ENCODE measurements at regions not wholly inside any gene's neighbourhood (a gene's known extent, or its start where the extent isn't known, plus 50 kb on each side); places are given as distances from the start of the nearest gene placed in this dataset.

DNA sequence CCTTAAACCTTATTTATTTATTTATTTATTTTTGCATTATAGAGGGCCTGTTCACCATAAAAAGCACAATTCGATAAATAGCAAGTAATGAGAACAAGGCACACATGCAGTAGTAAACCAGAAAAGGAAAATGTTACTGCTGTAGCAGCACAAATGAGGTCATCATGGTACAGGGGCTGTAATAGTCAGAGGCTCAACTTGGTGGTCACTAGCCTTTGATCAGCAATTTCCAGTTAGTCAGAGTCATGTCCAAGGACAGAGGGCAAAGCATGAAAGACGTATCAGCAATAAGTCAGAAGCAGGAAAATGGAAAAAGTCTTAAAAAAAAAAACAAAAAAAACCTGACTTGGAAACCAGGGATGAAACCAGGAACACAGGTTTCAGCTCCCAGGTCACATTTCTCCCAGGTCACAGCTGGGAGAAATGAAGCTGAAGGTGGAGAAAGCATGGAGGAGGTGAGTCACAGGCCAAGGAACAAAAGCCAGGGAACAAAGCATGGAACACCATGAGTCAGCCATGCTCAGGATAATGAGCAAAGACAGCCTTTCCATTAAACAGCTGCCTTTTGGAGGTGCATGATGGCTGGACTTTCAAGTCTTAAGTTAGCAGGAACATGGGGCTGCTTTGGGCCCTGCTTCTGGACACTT lies 556.3 kb downstream of the LTN1 start:
- Mint-ChIP-seq H3K4me1 (ENCODE audit: insufficient read depth, unreplicated experiment) (peaks cover 18% of the 10 kb centered on the region), H3K27me3 (ENCODE audit: insufficient read depth, unreplicated experiment) (no peaks in the 10 kb centered on the region), H3K36me3 (ENCODE audit: insufficient read depth, unreplicated experiment) (no peaks in the 10 kb centered on the region), H3K9me3 (ENCODE audit: unreplicated experiment) (no peaks in the 10 kb centered on the region), H3K27ac (ENCODE audit: low read depth, unreplicated experiment) (peak overlapping the region; percentile 68), H3K4me3 (ENCODE audit: unreplicated experiment) (no peak overlapping the region)
- BruUV-seq (replicated peaks) = no TSS peak
- TF ChIP-seq, protein P1, sequence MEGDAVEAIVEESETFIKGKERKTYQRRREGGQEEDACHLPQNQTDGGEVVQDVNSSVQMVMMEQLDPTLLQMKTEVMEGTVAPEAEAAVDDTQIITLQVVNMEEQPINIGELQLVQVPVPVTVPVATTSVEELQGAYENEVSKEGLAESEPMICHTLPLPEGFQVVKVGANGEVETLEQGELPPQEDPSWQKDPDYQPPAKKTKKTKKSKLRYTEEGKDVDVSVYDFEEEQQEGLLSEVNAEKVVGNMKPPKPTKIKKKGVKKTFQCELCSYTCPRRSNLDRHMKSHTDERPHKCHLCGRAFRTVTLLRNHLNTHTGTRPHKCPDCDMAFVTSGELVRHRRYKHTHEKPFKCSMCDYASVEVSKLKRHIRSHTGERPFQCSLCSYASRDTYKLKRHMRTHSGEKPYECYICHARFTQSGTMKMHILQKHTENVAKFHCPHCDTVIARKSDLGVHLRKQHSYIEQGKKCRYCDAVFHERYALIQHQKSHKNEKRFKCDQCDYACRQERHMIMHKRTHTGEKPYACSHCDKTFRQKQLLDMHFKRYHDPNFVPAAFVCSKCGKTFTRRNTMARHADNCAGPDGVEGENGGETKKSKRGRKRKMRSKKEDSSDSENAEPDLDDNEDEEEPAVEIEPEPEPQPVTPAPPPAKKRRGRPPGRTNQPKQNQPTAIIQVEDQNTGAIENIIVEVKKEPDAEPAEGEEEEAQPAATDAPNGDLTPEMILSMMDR (IDR thresholded peaks at IDR 0.05; ENCODE audit: unreplicated experiment) = no peak
- CTCF ChIA-PET = interaction anchor here (0.6 kb wide), 2 partner anchors 213 to 802 kb away, joined by 3 read pairs; no protein-coding TSS in a partner anchor
- POLR2A ChIA-PET = interaction anchor here (0.6 to 1.3 kb wide), 2 partner anchors 42 to 171 kb away, joined by 3 to 4 read pairs; no protein-coding TSS in a partner anchor
- intact Hi-C loops (cut with micrococcal nuclease) = no loop called here
- peak; percentile 84 for DNase-seq (ENCODE audit: unreplicated experiment)

DNA sequence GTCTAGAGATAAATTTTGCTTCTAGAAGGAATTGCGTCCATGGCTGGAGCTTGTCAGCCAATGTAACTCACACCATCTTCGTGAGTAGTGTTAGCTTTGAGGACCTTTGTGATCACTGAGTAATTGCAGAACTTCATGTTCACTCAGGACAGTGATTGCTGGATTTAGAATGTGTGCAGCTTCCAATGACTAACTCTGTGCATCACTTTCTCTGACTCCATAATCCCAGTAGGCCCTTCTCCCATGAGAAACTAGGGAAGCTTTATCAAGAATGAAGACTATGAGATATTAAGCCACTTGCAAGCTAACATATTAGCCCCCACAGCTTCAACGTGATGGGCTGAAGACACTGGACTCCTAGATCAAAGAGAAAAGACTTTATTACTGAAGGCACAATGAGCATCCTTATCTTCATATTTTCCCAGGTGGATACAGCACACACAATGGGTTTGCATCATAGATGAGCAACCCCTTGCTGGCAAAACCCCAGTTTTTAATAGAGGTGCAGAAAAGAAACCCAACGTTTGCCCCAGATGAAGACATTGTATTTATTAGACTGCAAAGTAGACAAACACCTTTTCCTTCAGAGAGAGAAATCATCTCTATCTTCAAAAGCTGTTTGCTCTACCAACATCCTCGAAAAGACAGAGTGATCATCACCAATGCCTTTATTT lies 561.0 kb downstream of the LTN1 start:
- H3K27me3 Mint-ChIP-seq (ENCODE audit: insufficient read depth, unreplicated experiment) = no peaks in the 10 kb centered on the region
- ChIA-PET CTCF (interaction anchor here (0.6 to 1.2 kb wide), 4 partner anchors 85 to 1660 kb away, joined by 3 to 4 read pairs (median 4); no protein-coding TSS in a partner anchor), POLR2A (interaction anchor here (0.8 to 1.2 kb wide), 2 partner anchors 10 to 11 kb away, joined by 3 read pairs; no protein-coding TSS in a partner anchor)
- H3K9me3 Mint-ChIP-seq (ENCODE audit: unreplicated experiment) = peaks cover 8% of the 10 kb centered on the region
- no peak overlapping the region for H3K27ac Mint-ChIP-seq (ENCODE audit: low read depth, unreplicated experiment)
- intact Hi-C loops (cut with micrococcal nuclease) = no loop called here
- H3K36me3 Mint-ChIP-seq (ENCODE audit: insufficient read depth, unreplicated experiment) = no peaks in the 10 kb centered on the region
- BruUV-seq (replicated peaks) = no TSS peak
- H3K4me3 Mint-ChIP-seq (ENCODE audit: unreplicated experiment) = no peak overlapping the region
- peaks cover 23% of the 10 kb centered on the region for H3K4me1 Mint-ChIP-seq (ENCODE audit: insufficient read depth, unreplicated experiment)
- TF ChIP-seq, protein P1 (IDR thresholded peaks at IDR 0.05; ENCODE audit: unreplicated experiment) = no peak
- DNase-seq (ENCODE audit: unreplicated experiment) = no peak

DNA sequence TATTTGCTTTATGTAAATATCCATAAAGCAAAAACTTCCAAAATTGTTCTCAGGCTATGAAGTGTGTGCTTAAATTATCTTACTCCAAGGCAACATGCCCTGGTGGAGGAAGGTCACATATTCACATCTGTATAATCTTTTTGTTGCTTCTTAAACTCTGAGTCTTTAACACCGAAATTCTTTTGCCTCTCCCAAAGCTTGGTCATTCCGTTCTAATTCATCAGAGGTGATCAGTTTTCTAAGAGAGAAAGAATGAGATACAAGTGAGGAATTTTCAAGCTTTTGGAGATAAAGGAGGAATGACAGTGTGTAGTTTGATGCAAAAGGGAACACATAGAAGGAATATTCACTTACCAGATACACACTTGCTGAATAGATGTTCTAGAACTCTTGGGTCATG lies 561.7 kb downstream of the LTN1 start:
- H3K9me3 Mint-ChIP-seq (ENCODE audit: unreplicated experiment) = peaks cover 8% of the 10 kb centered on the region
- ChIA-PET POLR2A (interaction anchor here (1.2 kb wide), 1 partner anchor 9 kb away, joined by 3 read pairs; no protein-coding TSS in a partner anchor), CTCF (no interaction called here)
- H3K27me3 Mint-ChIP-seq (ENCODE audit: insufficient read depth, unreplicated experiment) = no peaks in the 10 kb centered on the region
- intact Hi-C loops (cut with micrococcal nuclease) = no loop called here
- no peak for DNase-seq (ENCODE audit: unreplicated experiment)
- no peaks in the 10 kb centered on the region for H3K36me3 Mint-ChIP-seq (ENCODE audit: insufficient read depth, unreplicated experiment)
- no peak overlapping the region for H3K4me3 Mint-ChIP-seq (ENCODE audit: unreplicated experiment)
- BruUV-seq (replicated peaks) = no TSS peak
- H3K27ac Mint-ChIP-seq (ENCODE audit: low read depth, unreplicated experiment) = no peak overlapping the region
- TF ChIP-seq, protein P1 (IDR thresholded peaks at IDR 0.05; ENCODE audit: unreplicated experiment) = no peak
- H3K4me1 Mint-ChIP-seq (ENCODE audit: insufficient read depth, unreplicated experiment) = peaks cover 17% of the 10 kb centered on the region

DNA sequence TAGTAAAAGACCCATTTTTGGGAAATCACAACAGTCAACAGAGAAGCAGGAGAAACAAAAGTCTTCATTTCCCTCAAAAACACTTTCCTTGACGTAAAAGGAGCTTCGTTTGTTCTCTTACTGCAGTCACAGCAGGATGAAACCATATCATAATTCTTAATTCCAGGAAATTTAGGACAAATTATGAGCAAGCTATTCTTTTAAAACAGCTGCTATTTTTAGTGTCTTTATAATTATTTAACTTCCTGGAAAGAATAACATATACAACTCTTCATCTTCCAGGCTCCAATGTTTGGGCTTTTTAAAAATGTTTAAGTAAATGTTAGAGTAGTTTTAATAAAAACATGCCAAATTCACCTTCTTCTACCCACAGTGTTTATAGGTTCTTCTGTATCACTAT lies 563.5 kb downstream of the LTN1 start:
- ChIA-PET POLR2A (no interaction called here), CTCF (no interaction called here)
- TF ChIP-seq, protein P1 (IDR thresholded peaks at IDR 0.05; ENCODE audit: unreplicated experiment) = no peak
- H3K9me3 Mint-ChIP-seq (ENCODE audit: unreplicated experiment) = peaks cover 8% of the 10 kb centered on the region
- H3K27ac Mint-ChIP-seq (ENCODE audit: low read depth, unreplicated experiment) = no peak overlapping the region
- BruUV-seq (replicated peaks) = no TSS peak
- no peak overlapping the region for H3K4me3 Mint-ChIP-seq (ENCODE audit: unreplicated experiment)
- DNase-seq (ENCODE audit: unreplicated experiment) = no peak
- H3K4me1 Mint-ChIP-seq (ENCODE audit: insufficient read depth, unreplicated experiment) = peaks cover 13% of the 10 kb centered on the region
- no peaks in the 10 kb centered on the region for H3K36me3 Mint-ChIP-seq (ENCODE audit: insufficient read depth, unreplicated experiment)
- no peaks in the 10 kb centered on the region for H3K27me3 Mint-ChIP-seq (ENCODE audit: insufficient read depth, unreplicated experiment)
- intact Hi-C loops (cut with micrococcal nuclease) = no loop called here

Measured in MCF 10A (cell line).